ENCODE measurements at regions not wholly inside any gene's neighbourhood (a gene's known extent, or its start where the extent isn't known, plus 50 kb on each side); places are given as distances from the start of the nearest gene placed in this dataset.
"Not testable (repeated sequence)": the region's sequence is repeated elsewhere in the genome, so short reads cannot be mapped to it uniquely, and the experiment has no call there.

DNA sequence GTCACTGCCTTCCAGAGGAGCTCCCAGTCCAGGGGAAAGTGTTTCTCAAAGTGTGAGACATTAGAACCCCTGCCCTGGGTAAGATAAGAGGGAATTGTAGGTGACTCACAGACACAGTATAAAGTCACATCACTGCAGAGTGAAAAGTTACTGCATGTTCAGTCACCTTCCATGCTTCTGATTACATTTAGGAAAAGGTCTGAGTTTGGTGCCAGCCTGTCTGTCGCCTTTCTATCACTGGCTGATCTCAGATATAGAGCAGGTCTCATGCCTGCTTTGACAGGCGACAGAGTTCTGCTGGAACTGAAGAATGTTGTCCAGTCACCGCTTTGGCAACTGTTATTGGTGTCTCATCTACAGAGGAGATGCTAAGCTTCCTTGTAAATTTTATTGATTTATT lies 1078.6 kb downstream of the UQCRFS1 start:
- DNase-seq: no peak
- Histone ChIP-seq H3K18ac (ENCODE audit: insufficient read length, low read depth, low read length) (no peak overlapping the region), H3K79me2 (ENCODE audit: insufficient read depth, low read length) (no peaks in the 10 kb centered on the region), H4K91ac (ENCODE audit: insufficient read length, low read depth, low read length) (no peak overlapping the region), H4K5ac (ENCODE audit: insufficient read length, low read depth, low read length) (no peak overlapping the region), H3K27me3 (ENCODE audit: insufficient read depth, low read length) (no peaks in the 10 kb centered on the region), H2BK15ac (ENCODE audit: low read depth, low read length) (no peak overlapping the region), H2BK5ac (ENCODE audit: insufficient read length, low read length) (no peak overlapping the region), H3K23ac (ENCODE audit: insufficient read length, low read depth, low read length) (no peak overlapping the region), H3K4me2 (ENCODE audit: insufficient read depth, insufficient read length, low read length) (no peak overlapping the region), H3T11ph (ENCODE audit: low read length) (no peak overlapping the region), H2BK12ac (ENCODE audit: insufficient read length, low read depth, low read length) (no peak overlapping the region), H3K14ac (ENCODE audit: insufficient read depth, low read length) (no peak overlapping the region), H2AK5ac (ENCODE audit: insufficient read length, low read length) (no peak overlapping the region), H3K4ac (ENCODE audit: low read depth, low read length) (no peak overlapping the region), H3K23me2 (ENCODE audit: insufficient read length, low read depth, low read length, poor library complexity, severe bottlenecking) (no peaks in the 10 kb centered on the region), H3K79me1 (ENCODE audit: insufficient read depth, low read depth, low read length, poor library complexity, severe bottlenecking) (no peaks in the 10 kb centered on the region), H2AFZ (ENCODE audit: low read length) (no peak overlapping the region), H4K8ac (replicated peaks; ENCODE audit: insufficient read length, low read depth, low read length) (no peak overlapping the region), H3K9ac (ENCODE audit: extremely low read depth, insufficient read length, low read length) (no peak overlapping the region), H2BK120ac (ENCODE audit: low read depth, low read length, poor library complexity, severe bottlenecking) (no peak overlapping the region), H3K56ac (ENCODE audit: insufficient read length, low read depth, low read length) (no peak overlapping the region), H3K27ac (ENCODE audit: insufficient read length, low read depth, low read length) (no peak overlapping the region), H3K4me1 (ENCODE audit: insufficient read depth, low read length) (no peaks in the 10 kb centered on the region), H3K9me3 (ENCODE audit: control insufficient read depth, low read depth, low read length) (no peaks in the 10 kb centered on the region), H4K20me1 (ENCODE audit: control insufficient read depth, insufficient read depth, insufficient read length) (no peaks in the 10 kb centered on the region), H2BK20ac (ENCODE audit: low read depth, low read length, poor library complexity, severe bottlenecking) (no peak overlapping the region)
- TF ChIP-seq, protein P1, sequence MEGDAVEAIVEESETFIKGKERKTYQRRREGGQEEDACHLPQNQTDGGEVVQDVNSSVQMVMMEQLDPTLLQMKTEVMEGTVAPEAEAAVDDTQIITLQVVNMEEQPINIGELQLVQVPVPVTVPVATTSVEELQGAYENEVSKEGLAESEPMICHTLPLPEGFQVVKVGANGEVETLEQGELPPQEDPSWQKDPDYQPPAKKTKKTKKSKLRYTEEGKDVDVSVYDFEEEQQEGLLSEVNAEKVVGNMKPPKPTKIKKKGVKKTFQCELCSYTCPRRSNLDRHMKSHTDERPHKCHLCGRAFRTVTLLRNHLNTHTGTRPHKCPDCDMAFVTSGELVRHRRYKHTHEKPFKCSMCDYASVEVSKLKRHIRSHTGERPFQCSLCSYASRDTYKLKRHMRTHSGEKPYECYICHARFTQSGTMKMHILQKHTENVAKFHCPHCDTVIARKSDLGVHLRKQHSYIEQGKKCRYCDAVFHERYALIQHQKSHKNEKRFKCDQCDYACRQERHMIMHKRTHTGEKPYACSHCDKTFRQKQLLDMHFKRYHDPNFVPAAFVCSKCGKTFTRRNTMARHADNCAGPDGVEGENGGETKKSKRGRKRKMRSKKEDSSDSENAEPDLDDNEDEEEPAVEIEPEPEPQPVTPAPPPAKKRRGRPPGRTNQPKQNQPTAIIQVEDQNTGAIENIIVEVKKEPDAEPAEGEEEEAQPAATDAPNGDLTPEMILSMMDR (conservative IDR thresholded peaks at IDR 0.05): no peak
- H3K36me3 Mint-ChIP-seq (ENCODE audit: insufficient read depth in 1 of 3, low read depth in 3 of 3): no peaks in the 10 kb centered on the region; a peak in 1 of 7 replicates
- H3K9me3 Mint-ChIP-seq: peaks cover 0 to 2% of the 10 kb centered on the region in 2 experiments; a peak in 2 of 5 replicates
- H3K4me3 Mint-ChIP-seq: no peak overlapping the region
- no CpG with 5 or more reads among the region's 3 CpGs for WGBS (ENCODE audit: extremely low coverage, insufficient read length, low lambda C conversion rate)
- H3K27ac Mint-ChIP-seq: no peak overlapping the region
- H3K27me3 Mint-ChIP-seq (ENCODE audit: low read depth): peaks cover 1% of the 10 kb centered on the region; the same call in 1 of the 2 replicates
- peaks cover 16 to 18% of the 10 kb centered on the region in 2 experiments for H3K4me1 Mint-ChIP-seq

DNA sequence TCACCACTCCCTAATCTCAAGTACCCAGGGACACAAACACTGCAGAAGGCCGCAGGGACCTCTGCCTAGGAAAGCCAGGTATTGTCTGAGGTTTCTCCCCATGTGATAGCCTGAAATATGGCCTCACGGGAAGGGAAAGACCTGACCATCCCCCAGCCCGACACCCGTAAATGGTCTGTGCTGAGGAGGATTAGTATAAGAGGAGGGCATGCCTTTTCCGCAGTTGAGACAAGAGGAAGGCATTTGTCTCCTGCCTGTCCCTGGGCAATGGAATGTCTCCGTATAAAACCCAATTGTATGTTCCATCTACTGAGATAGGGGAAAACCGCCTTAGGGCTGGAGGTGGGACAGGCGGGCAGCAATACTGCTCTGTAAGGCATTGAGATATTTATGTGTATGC lies 1082.1 kb downstream of the UQCRFS1 start:
- not testable (repeated sequence) for H3K27ac ChIP-seq (ENCODE audit: insufficient read length, low read depth, low read length); H3K4me3 Mint-ChIP-seq; H3K4ac ChIP-seq (ENCODE audit: low read depth, low read length); H2BK120ac ChIP-seq (ENCODE audit: low read depth, low read length, poor library complexity, severe bottlenecking); H3K18ac ChIP-seq (ENCODE audit: insufficient read length, low read depth, low read length); H3K9me3 Mint-ChIP-seq; H2BK20ac ChIP-seq (ENCODE audit: low read depth, low read length, poor library complexity, severe bottlenecking); H4K5ac ChIP-seq (ENCODE audit: insufficient read length, low read depth, low read length); H4K8ac ChIP-seq (replicated peaks; ENCODE audit: insufficient read length, low read depth, low read length); H3K9ac ChIP-seq (ENCODE audit: extremely low read depth, insufficient read length, low read length); H3K14ac ChIP-seq (ENCODE audit: insufficient read depth, low read length); H3K23me2 ChIP-seq (ENCODE audit: insufficient read length, low read depth, low read length, poor library complexity, severe bottlenecking); H4K20me1 ChIP-seq (ENCODE audit: control insufficient read depth, insufficient read depth, insufficient read length); H3K27ac Mint-ChIP-seq; H3K23ac ChIP-seq (ENCODE audit: insufficient read length, low read depth, low read length); H3K4me1 ChIP-seq (ENCODE audit: insufficient read depth, low read length); DNase-seq; H3K27me3 Mint-ChIP-seq (ENCODE audit: low read depth); H2BK5ac ChIP-seq (ENCODE audit: insufficient read length, low read length); H3K9me3 ChIP-seq (ENCODE audit: control insufficient read depth, low read depth, low read length); H2BK12ac ChIP-seq (ENCODE audit: insufficient read length, low read depth, low read length); H3K79me1 ChIP-seq (ENCODE audit: insufficient read depth, low read depth, low read length, poor library complexity, severe bottlenecking); H3K27me3 ChIP-seq (ENCODE audit: insufficient read depth, low read length); H3T11ph ChIP-seq (ENCODE audit: low read length); H3K36me3 Mint-ChIP-seq (ENCODE audit: insufficient read depth in 1 of 3, low read depth in 3 of 3); H3K4me2 ChIP-seq (ENCODE audit: insufficient read depth, insufficient read length, low read length); H2AK5ac ChIP-seq (ENCODE audit: insufficient read length, low read length); H3K79me2 ChIP-seq (ENCODE audit: insufficient read depth, low read length); H2AFZ ChIP-seq (ENCODE audit: low read length); H2BK15ac ChIP-seq (ENCODE audit: low read depth, low read length); H3K56ac ChIP-seq (ENCODE audit: insufficient read length, low read depth, low read length); H4K91ac ChIP-seq (ENCODE audit: insufficient read length, low read depth, low read length)
- WGBS (ENCODE audit: extremely low coverage, insufficient read length, low lambda C conversion rate): no CpG with 5 or more reads among the region's 8 CpGs
- H3K4me1 Mint-ChIP-seq: peaks cover 23 to 24% of the 10 kb centered on the region in 2 experiments
